HG03103 (cell line): ENCODE measurements at regions not wholly inside any gene's neighbourhood (a gene's known extent, or its start where the extent isn't known, plus 50 kb on each side); places are given as distances from the start of the nearest gene placed in this dataset.

ENCODE experiments used
- ATAC-seq: cut with Tn5 transposase; IDR thresholded peaks from one replicate; pipeline ENCODE4 v1.9.1; 2021; ENCODE audit warnings: low read depth; ENCODE audit not compliant: unreplicated experiment

DNA sequence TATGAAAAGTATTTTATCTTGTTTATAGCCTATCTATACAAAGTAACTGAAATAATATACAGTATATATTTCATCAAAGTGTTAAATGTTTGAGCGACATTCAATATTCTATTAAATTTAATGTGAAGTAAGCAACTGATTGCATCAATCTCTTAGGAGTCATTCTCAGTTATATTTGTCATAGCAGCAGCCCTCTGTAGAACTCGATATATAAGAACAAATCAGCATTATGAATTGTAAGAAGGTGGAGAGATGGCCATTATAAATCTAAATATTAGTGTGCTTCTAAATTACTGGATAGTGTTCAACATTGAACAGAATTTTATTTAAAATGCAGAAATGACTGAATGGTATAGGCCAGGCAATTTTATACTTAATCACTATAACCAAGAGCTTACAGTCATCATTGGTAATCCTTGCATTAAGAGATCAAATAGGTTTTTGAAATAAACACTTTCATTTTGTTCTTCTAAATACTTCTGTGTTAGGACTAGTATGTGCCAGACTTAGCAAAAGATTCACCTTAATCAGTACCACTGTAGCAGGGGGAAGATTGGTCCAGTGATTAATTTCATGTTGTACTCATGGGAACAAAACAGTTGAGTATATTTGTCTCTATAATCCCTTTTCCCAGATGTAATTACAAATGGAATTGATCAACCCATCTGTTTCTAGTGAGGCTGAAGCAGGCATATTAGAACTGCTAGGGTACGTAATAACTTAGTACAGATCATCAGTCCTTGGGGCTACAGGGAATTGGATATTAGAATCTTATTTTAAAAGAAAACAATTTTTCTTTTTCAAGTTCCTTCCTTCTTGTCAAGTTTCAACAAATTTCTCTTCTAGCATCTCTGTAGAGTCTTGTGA is 108.3 kb upstream of the TYRP1 start:
- no peak for ATAC-seq

- no peak for ATAC-seq
Measured at GRCh38 chr9:12595400-12595799, 97.8 kb upstream of the TYRP1 start.

DNA sequence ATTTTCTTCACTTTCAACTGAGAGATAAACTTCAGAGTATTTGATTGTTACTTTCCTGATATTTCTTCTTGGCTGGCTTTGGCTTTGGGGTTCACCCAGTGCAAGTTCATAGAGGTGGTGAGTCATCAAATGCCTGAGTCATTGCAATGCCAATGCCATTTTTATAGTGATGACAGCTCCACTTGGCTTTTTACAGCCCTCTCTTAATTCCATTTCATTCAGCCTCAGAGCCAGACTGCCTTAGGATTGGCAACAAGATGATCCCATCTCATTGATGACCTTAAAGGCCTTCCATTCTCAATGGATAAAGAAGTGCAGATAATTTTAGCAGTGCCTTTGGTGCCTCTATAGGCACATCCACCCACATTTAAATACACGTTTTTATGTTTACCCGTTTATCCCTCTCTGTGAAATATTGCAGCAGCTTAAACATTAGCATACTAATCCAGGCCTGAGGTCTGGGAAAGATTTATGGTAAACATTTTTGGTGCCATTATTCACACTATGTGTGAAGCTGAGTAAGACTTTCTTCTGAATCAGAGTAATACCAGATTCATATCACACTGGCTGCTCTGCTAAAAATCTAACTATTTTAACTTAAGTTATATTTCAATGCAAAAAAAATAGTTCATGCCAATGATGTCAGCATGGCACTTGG is 88.9 kb upstream of the TYRP1 start:
- ATAC-seq: no peak

- ATAC-seq: no peak
Measured at GRCh38 chr9:12612211-12612770, 80.9 kb upstream of the TYRP1 start.

GRCh38 chr9:12613071-12613470 is 80.1 kb upstream of the TYRP1 start:
- no peak for ATAC-seq

GRCh38 chr9:12614488-12614887 is 78.7 kb upstream of the TYRP1 start:
- ATAC-seq: no peak

- no peak for ATAC-seq
Measured at GRCh38 chr9:12618956-12619355, 74.2 kb upstream of the TYRP1 start.

GRCh38 chr9:12625844-12626243 is 67.3 kb upstream of the TYRP1 start:
- no peak for ATAC-seq

DNA sequence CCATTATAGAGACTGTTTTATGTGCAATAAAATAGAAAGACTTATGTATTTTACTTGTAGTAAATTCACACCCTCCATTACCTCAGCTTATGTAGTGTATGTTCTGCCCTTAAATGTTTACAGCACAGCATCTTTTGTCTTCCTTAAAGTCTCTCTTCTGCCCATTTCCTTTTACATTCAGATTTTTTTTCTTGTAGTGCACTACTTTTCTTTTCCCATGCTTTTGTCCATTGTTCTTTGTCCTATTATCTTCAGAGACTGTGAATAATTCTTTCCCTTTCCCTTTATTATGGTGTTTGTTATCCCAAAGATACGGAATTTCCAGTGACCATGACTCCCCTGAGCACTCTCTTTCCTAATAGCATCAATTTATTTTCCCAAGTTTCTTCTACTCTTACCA is 66.1 kb upstream of the TYRP1 start:
- ATAC-seq: no peak

DNA sequence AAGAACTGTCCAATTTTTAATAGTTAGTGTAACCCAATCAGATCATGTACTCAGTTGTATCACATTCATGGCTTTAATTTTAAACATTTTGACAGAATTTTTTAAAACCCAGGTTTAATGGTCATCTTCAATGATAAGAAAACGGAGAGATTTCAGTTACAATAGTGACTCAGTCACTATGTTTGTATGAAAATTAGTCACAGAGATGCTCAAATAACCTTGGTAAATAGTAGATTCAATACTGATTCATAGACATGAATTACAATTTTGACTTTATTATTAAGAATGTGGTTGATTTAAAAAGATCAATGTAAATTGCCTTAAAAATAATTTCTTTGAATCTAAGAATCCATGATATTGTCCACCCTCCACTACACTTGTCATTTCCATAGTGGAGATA is 64.6 kb upstream of the TYRP1 start:
- no peak for ATAC-seq

DNA sequence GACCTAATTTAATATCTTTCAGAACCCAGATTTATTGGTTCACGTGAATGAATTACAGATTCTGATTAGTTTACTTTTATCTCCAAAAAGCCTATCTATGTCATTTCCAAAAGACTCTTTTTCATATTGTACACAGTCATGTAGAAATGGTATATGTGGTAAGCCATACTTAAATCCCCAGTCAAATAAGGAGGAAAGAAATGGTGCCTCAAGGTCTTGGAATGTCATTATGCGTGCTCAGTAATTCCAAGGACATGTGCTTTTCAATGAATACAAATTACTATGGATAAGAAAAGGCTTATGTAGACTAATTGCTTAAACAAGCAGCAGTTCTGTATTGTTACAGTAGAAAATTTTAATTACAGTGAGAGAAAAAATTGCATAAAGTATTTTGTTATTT is 64.1 kb upstream of the TYRP1 start:
- no peak for ATAC-seq

DNA sequence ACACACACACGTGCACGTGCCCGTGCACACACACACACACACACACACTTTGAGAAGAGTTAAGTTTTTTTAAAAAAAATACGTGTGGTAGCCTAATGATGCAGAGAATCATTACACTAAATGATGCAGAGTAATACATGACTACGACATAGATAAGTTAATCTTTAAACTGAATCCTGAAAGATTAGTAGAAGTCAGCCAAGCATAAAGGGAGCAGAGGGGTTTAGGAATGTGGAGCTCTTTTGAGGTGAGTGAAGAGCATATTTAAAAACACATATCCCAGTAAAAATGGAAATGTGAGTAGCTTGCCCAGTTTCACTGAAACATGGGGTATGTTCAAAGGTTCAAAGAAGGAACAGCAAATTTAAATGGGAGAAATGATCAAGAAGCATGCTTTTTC is 61.3 kb upstream of the TYRP1 start:
- no peak for ATAC-seq

GRCh38 chr9:12633016-12633765 is 60.0 kb upstream of the TYRP1 start:
- no peak for ATAC-seq

- ATAC-seq: no peak
Measured at GRCh38 chr9:12640016-12640587, 53.1 kb upstream of the TYRP1 start.

DNA sequence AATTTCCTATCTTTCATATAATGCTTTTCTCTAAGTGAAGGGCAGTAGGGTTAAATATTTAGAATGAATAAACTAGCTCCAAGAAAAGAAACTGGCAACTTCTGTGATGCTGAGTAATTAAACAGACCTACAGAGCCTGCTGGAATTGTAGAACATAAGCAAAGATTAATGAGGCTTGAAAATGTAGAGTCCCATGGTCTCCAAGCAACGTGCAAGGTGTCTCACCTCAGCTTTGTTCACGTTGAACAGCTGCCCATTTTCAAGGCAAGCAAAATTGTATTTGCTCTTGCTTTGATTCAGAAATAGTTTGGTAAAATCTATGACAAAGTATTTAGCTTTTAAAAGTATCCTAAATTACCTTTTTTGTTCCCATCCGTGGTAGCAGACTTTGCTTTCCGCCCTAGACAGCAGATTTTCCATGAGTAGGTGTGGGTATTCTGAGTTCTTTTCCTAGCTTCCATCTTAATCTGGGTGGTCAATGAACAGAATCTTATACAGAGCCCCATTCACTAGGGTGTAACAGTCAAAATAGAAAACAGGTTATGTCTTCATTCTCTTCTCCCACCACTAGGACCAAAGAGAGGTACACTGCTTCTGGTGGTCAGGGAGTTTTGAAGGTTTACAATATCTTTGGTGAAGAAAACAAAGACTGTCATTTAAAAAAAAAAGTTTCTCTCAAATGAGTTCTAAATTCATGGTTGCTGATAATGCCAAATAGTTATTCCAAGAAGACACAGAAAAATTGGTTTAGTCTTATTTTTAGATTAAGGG is 52.1 kb upstream of the TYRP1 start:
- no peak for ATAC-seq
